ENCODE measurements at regions not wholly inside any gene's neighbourhood (a gene's known extent, or its start where the extent isn't known, plus 50 kb on each side); places are given as distances from the start of the nearest gene placed in this dataset.

DNA sequence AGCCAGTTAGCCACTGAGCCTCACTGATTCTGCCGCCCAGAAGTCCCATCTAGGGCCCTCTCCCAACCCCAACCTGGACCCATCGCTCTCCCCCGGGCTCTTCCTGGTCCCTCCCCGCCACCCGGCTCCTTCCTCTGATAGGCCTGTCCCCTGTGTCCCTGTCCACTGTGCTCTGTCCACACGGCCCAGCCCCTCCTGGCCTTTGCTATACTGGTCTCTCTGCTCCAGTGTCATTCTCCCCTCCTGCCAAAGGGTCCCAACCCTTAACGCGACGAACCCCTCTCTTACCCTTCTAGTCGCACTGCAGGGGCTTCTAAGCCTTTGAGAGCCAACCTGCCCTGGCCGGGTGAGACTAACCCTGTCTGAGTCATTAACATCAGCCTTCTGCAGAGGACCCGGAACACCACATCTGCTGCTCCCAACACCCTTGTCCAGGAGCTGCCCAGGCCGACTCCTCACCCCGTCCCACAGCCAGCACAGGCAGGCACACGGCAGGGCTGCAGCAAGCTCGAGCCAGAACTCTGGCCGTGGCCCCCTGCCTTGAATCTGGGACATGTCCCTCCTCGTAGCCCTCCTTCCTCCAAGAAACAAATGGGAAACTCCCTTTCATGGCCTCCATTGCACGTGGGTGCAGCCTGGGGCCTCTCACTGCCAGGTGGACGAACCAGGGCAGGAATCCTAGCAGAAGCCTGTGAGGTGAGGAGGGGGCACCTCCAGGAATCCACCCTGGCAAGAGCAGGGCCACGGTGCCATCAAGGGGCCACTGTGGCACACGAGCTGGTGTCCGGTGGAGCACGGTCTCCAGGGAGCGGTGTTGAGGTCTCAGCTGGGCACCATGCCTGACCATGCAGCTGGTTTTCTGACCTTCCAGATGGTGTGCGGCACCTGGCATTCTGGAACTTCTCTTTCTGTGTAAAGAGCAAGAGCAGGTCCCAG lies 140.9 kb upstream of the IQSEC1 start:
- no peak for TF ChIP-seq EZH2phosphoT487 (conservative IDR thresholded peaks at IDR 0.05; ENCODE audit: low read length)
- TF ChIP-seq, protein P1, sequence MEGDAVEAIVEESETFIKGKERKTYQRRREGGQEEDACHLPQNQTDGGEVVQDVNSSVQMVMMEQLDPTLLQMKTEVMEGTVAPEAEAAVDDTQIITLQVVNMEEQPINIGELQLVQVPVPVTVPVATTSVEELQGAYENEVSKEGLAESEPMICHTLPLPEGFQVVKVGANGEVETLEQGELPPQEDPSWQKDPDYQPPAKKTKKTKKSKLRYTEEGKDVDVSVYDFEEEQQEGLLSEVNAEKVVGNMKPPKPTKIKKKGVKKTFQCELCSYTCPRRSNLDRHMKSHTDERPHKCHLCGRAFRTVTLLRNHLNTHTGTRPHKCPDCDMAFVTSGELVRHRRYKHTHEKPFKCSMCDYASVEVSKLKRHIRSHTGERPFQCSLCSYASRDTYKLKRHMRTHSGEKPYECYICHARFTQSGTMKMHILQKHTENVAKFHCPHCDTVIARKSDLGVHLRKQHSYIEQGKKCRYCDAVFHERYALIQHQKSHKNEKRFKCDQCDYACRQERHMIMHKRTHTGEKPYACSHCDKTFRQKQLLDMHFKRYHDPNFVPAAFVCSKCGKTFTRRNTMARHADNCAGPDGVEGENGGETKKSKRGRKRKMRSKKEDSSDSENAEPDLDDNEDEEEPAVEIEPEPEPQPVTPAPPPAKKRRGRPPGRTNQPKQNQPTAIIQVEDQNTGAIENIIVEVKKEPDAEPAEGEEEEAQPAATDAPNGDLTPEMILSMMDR (IDR thresholded peaks at IDR 0.05; ENCODE audit: insufficient read depth, low read length, poor library complexity, severe bottlenecking), result no peak
- Histone ChIP-seq H3K79me2 (ENCODE audit: insufficient read depth, low read length) (no peaks in the 10 kb centered on the region), H3K27ac (ENCODE audit: low read depth, low read length) (no peak overlapping the region), H3K36me3 (ENCODE audit: low read length) (no peaks in the 10 kb centered on the region), H3K4me2 (ENCODE audit: low read depth, low read length, poor library complexity, severe bottlenecking) (no peak overlapping the region), H3F3A (ENCODE audit: insufficient read depth) (no peaks in the 10 kb centered on the region), H4K20me1 (ENCODE audit: low read depth, low read length) (no peaks in the 10 kb centered on the region), H3K9me3 (ENCODE audit: insufficient read depth, low read length) (no peaks in the 10 kb centered on the region), H3K4me3 (ENCODE audit: insufficient read depth, low read length, poor library complexity, severe bottlenecking) (no peak overlapping the region), H3K9me2 (replicated peaks; ENCODE audit: insufficient read depth, low read length) (no peaks in the 10 kb centered on the region), H2AFZ (ENCODE audit: low read depth, low read length, severe bottlenecking) (no peak overlapping the region), H3K9ac (ENCODE audit: low read length) (no peak overlapping the region), H3K27me3 (ENCODE audit: low read length) (no peaks in the 10 kb centered on the region)

DNA sequence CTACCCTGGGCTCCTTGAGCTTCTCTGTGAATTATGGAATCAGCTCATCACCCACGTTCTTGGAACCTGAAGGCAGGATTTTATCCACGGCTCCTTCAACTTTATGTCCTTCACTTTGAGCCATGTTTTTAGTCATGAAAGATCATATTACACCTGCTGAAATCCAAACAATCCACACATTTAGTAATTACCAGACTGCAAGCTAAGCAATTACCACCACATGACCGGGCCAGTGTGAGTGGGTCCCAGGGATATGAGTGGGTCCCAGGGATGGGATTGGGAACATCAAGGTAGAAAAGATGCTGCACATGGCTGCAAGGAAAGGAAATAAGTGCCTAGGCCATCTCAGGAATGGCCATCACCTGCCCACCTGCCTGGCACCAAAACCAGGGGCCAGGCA lies 140.3 kb upstream of the IQSEC1 start:
- no peaks in the 10 kb centered on the region for H3F3A ChIP-seq (ENCODE audit: insufficient read depth)
- no peaks in the 10 kb centered on the region for H4K20me1 ChIP-seq (ENCODE audit: low read depth, low read length)
- no peaks in the 10 kb centered on the region for H3K79me2 ChIP-seq (ENCODE audit: insufficient read depth, low read length)
- H3K27me3 ChIP-seq (ENCODE audit: low read length), result no peaks in the 10 kb centered on the region
- no peaks in the 10 kb centered on the region for H3K36me3 ChIP-seq (ENCODE audit: low read length)
- TF ChIP-seq EZH2phosphoT487 (conservative IDR thresholded peaks at IDR 0.05; ENCODE audit: low read length), result no peak
- TF ChIP-seq, protein P1 (IDR thresholded peaks at IDR 0.05; ENCODE audit: insufficient read depth, low read length, poor library complexity, severe bottlenecking), result no peak
- no peak overlapping the region for H2AFZ ChIP-seq (ENCODE audit: low read depth, low read length, severe bottlenecking)
- H3K9ac ChIP-seq (ENCODE audit: low read length), result no peak overlapping the region
- H3K4me3 ChIP-seq (ENCODE audit: insufficient read depth, low read length, poor library complexity, severe bottlenecking), result no peak overlapping the region
- no peak overlapping the region for H3K27ac ChIP-seq (ENCODE audit: low read depth, low read length)
- no peaks in the 10 kb centered on the region for H3K9me3 ChIP-seq (ENCODE audit: insufficient read depth, low read length)
- H3K9me2 ChIP-seq (replicated peaks; ENCODE audit: insufficient read depth, low read length), result no peaks in the 10 kb centered on the region
- no peak overlapping the region for H3K4me2 ChIP-seq (ENCODE audit: low read depth, low read length, poor library complexity, severe bottlenecking)

DNA sequence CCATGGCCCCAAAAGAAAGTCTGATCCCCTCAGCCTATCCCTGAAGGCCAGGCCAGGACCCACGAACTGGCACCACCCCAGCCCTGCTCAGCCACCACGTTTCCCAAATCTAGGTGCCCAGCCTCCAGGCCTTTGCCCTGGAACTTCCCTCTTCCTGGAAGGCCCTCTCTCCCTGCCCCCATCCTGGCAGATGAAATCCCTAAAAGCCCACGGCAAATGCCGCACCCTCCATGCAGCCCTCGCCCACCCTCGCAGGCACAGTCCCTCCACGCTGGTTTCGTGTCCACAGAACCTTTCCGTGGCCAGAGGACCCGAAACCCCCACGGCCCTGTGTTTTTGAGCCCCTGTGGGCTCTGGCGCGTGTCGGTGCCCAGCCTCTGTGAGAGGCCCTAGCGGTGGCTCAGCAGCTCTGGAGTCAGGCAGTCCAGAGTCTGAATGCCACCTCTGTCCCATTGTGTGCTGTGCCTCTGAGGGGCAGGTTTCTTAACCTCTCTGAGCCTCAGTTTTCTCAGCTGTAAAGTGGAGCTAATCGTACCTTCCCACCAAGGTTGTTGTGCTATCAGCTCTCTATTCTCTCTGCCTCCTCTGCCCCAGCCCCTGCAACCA lies 138.5 kb upstream of the IQSEC1 start:
- no peak overlapping the region for H3K27ac ChIP-seq (ENCODE audit: low read depth, low read length)
- TF ChIP-seq, protein P1 (IDR thresholded peaks at IDR 0.05; ENCODE audit: insufficient read depth, low read length, poor library complexity, severe bottlenecking), result no peak
- TF ChIP-seq EZH2phosphoT487 (conservative IDR thresholded peaks at IDR 0.05; ENCODE audit: low read length), result no peak
- H3K27me3 ChIP-seq (ENCODE audit: low read length), result no peaks in the 10 kb centered on the region
- no peaks in the 10 kb centered on the region for H3K79me2 ChIP-seq (ENCODE audit: insufficient read depth, low read length)
- no peaks in the 10 kb centered on the region for H3K9me2 ChIP-seq (replicated peaks; ENCODE audit: insufficient read depth, low read length)
- H3F3A ChIP-seq (ENCODE audit: insufficient read depth), result no peaks in the 10 kb centered on the region
- no peaks in the 10 kb centered on the region for H3K9me3 ChIP-seq (ENCODE audit: insufficient read depth, low read length)
- no peak overlapping the region for H3K4me2 ChIP-seq (ENCODE audit: low read depth, low read length, poor library complexity, severe bottlenecking)
- no peak overlapping the region for H2AFZ ChIP-seq (ENCODE audit: low read depth, low read length, severe bottlenecking)
- no peaks in the 10 kb centered on the region for H3K36me3 ChIP-seq (ENCODE audit: low read length)
- H4K20me1 ChIP-seq (ENCODE audit: low read depth, low read length), result no peaks in the 10 kb centered on the region
- no peak overlapping the region for H3K9ac ChIP-seq (ENCODE audit: low read length)
- no peak overlapping the region for H3K4me3 ChIP-seq (ENCODE audit: insufficient read depth, low read length, poor library complexity, severe bottlenecking)

All from SU-DHL-6 (cell line).